Activated CD8-positive, alpha-beta memory T cell treated with anti-CD3 and anti-CD28 coated beads, Interleukin-2, amount 50 U/mL, for 24 hours (primary cell): ENCODE measurements at regions not wholly inside any gene's neighbourhood (a gene's known extent, or its start where the extent isn't known, plus 50 kb on each side); places are given as distances from the start of the nearest gene placed in this dataset.

Experiments
- DNase-seq: peaks from one replicate; pipeline ENCODE4 v3.0.0-alpha.2; 2020; ENCODE audit errors: extremely low read depth

DNA sequence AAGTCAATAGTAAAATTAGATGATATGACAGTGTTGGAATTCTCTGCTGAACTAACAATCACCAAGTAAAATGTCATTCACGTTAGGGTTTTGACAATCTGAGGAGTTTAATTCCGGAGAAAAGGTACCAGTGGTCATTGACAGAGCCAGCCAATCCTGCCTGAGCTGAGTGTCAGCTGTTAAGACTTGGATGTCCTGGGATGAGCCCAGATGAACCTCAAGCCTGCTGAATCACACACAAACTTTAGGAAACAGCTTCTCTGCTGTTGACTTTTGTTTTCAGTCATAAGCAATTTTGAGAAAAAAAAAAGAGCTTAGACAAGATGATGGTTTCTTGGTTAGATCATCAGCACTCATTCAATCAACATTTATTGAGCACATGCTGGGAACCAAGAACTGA lies 600.0 kb upstream of the SLC39A10 start:
- no peak for DNase-seq

DNA sequence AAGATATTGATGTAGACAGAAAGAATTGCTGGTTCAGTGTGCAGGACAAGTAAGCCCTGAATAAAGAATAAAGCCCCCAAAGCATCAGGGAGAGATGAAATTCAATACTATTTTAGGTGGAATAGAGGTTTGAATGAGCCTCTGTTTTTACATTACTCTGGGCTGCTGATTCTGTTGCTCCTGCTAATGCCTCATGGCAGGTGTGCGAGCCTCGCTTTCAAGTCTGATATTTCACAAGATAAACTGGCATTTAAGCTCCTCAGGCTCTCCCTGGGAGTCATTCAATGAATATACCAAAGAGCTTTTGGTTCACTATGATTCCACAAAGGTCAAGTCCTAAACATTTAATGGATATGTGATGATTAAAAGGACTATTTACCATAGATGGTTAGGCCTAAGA lies 601.0 kb upstream of the SLC39A10 start:
- no peak for DNase-seq

DNA sequence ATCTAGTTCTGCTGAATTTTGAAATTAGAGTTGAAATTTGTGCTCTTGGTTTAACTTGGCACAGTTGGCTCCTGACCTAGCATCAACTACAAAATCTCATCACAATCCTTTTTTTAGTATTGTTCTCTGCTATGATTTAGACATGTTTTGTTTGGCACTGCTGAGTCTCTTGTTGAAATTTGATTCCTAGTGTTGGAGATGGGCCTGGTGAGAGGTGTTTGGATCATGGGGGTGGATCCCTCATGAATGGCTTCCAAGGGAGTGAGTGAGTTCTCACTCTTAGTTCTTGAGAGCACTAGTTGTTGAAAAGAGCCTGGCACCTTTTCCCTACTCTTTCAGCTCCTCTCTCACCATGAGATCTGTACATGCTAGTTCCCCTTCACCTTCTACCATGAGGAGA lies 605.6 kb upstream of the SLC39A10 start:
- no peak for DNase-seq

DNA sequence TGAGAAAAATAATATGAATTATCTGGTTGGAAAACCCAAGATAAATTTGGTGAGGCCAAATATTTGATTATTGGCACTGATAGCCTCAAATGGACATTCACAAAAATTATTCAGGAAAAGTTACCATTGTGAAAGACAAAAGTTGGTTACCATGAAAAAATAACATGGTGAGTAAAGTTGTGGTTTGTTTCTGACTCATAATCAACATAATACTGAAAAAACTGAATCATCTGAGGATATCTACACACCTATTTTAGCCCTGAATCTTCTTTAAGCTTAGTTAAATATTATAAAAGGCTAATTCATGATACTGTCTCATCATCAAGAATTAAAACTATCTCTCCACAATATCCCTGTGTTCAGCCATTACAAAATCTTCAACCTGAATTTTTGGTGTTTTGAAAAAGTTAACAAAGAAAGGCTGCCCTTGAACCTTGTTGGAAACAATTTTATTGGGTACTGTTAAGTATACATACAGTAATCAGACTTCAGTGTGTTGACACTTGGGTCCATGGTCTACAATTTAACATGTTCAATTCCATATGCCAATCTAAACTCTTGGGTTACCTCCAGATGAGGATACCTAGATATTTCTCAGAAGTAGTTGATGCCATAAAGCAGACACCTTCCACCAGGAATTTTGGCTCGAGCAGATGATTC lies 607.5 kb upstream of the SLC39A10 start:
- no peak for DNase-seq

DNA sequence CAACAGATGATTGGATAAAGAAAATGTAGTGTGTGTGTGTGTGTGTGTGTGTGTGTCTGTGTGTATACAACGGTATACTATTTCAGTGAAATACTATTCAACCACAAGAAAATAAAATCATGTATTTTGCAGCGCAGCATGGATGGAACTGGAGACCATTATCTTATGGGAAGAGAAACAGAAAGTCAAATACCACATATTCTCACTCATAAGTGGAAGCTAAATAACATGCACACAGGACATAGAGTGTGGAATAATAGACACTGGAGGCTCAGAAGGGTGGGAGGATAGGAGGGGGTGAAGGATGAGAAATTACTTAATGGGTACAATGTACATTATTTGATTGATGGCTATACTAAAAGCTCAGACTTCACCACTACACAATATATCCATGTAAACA lies 609.1 kb upstream of the SLC39A10 start:
- DNase-seq = no peak

DNA sequence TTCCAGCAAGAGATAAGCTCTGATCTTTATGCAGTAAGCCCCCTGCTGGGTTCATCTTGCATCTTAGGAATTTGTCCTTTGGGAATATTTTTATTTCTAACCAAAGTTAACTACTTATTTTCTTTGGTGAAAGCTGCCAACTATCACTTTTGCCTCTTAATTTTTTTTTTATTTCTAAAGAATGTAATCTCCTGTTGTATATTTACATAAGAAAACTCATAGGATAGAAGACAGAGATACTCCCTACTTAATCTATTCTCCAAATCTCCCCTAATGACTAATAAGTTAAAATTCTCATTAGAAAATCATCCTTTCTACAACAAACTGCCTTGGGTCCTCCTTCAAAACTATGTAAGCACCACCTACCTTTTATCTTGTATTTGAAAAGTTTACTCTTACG lies 612.2 kb upstream of the SLC39A10 start:
- DNase-seq = no peak

DNA sequence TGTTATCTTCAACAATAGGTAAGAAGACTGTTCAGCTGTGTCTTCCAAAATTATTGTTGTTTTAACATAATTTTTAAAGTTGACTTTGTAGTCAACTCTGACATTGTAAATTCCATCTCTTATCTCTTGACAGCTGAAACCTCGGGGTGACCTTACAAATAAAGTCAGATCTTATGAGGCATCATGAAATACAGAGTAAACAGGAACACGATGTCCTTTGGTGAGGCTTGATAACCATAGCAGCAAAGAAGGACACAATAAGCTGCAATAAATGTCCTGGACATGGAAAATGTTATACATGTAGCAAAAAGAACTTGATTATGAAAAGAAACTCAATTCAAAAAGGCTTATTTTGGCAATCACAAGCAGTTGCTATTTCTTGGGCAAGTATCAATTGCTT lies 618.9 kb upstream of the SLC39A10 start:
- DNase-seq = no peak

DNA sequence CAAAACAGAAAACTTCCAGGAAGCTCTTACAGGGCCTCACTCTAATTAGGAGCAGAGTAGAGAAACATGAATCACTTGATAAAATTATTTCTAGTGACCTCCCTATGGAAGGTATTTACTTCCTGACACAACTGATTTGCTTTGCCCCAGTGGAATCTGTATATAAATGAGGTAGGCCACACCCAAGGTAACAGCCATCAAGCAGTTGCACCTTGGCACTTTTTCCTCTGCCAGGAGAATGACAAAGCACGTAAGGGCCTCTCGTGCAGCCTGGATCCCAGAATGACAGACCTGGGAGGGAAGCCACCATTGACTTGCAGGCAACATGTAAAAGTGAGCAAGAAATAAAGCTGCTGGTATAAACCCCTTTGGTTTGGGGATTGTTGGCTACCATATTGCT lies 620.0 kb upstream of the SLC39A10 start:
- no peak for DNase-seq

DNA sequence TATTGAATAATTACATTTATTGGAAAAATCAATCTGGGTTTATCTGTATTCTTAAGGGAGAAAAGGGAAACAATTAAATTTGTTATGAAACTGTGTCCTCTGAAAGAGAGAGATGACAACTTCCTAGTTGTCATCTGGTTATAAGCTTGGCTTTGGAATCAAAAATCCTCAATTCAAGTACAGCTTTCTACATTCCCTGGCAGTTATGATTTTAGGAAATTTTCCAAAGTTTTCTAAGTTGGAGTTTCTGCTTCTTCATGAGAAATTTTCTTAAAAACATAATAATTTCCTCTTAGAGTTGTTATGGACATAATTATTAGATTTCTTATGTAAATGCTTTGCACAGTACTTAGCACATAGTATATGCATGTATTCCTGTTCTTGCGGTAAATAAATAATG lies 625.6 kb upstream of the SLC39A10 start:
- DNase-seq = no peak

DNA sequence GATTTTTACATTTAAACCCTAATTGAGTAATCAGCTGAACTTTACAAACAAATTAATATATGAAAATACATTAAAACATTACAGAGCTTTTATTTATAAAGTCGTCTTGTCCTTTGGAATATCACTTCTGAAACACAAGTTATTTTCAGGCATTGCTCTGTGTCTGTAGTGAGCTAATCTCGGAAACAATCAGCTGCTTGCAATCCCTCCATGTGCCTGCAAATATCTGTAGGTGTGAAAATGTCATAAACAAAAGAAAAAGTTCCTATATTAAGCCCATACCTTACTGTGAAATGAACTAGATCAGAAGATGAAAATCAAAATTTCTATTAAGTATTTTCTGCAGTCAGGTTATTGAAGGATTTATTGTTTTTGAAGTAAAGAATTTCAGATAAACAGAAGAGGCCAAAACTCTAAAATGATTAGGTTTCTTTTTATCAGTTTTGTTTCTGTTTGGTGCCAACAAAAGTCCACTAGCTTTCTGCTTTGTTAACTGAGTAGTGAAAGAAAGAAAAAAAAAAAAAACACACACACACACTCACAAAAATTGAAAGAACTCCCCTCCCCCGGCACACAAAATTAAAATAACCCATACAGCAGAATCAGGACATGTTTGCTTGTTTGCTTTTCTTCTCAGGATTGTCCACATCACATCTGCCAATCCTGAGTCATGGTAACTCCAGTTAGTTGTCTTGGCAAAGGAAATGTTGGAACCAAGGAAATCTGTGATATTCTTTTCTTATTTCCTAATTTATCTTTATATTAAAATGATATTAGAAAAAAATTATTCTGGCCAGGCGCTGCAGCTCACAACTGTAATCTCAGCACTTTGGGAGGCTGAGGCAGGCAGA lies 627.0 kb upstream of the SLC39A10 start:
- DNase-seq = no peak

DNA sequence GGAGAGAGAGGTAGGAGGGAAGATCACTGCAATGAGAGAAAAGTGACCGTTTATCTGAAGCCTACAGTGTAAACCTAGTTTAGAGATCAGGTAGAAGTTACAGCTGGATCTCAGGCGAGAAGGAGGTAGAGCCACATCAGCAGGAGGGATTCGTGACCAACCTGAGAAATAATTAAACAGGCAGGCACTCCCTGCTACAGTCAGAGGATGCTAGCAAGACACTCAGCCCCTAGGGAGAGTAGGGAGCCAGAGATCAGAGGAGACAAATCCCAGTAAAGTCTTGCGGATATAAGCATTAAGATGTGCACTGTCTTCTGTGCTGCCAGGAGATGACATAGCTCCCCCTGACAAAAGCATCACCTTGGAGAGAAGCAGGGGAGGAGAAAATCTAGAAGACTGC lies 629.1 kb upstream of the SLC39A10 start:
- no peak for DNase-seq

DNA sequence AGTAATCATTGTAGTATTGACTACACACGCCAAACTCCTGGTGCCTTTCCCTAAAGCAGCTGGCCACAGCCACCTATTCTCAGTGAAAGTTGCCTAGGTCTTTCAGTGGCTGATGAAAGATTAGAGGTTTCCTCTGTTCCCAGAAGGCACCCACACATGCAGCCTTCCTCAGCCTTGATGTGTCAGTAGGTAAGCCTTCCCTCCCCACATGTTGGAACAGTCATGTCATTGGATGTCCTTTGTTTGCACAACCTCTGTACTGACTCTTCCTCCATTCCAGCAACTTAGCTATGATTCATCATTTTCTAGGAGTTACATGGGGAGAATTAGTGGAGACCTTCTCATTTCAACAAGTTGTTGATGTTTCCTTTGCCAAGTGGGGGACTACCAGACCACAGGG lies 630.8 kb upstream of the SLC39A10 start:
- no peak for DNase-seq

DNA sequence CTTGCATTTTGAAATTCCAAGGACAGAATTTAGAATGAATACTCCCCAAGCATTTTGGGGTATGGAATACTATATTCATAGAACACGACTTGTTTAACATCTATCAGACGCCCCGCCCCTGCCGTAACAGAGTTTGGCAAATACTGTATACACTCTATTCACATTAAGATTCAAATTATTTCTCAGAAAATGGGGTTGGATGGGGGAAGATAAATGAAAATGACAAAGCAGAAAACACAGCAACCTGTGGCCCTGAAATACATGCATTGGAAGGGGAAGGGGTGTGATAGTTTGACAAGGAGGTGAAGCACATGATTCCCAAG lies 634.6 kb upstream of the SLC39A10 start:
- no peak for DNase-seq

DNA sequence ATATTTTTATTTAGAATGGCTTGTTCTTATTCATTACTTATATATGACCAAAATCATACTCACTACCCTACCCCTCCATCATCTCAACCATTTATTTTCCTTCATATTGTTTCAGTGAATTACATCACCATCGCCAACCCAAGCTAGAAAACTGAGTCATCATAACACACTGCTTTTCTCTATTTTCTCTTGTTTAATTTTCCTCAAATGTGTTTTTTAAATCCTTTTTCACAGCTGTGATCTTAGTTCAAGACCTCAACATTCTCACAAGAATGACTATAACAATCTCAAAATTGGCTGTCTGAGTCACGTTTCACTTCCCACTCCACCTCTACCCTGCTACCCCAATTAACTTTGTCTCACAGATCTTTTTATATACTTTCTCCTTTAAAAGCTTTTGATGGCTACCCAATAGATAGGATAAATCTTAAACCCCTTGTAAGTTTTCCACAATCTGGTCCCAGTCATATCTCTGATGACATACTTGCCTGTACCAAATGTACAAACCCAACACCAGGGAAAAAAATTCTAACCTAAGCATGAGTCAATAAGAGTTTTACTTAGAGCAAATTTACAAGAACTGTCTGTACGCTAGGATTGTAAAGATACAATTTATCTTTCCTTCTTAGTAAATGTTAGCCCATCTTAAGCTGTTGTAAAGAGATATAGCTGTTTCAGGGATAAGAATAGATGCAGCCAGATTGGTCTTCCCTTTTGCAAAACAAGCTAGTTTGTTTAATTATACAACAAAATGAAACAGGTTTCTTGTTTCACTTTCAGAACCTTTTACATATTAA lies 635.1 kb upstream of the SLC39A10 start:
- DNase-seq = no peak

DNA sequence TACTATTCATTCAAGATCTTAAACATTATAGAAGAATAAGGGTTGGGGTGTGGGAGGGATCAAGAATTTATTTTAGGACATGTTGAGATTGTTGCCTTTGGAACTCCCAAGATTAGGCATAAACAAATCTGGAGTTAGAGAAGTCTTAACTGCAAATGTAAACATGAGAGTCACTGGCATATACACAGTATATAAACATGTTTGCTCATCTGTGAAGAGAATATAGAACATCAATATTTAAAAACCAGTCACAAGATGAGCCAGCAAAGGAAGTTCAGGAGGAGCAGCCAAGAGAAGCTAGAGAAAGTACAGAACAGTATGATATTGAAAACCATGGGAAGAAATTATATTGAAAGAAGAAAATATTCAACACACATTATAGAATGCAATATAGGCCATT lies 638.6 kb upstream of the SLC39A10 start:
- no peak for DNase-seq

DNA sequence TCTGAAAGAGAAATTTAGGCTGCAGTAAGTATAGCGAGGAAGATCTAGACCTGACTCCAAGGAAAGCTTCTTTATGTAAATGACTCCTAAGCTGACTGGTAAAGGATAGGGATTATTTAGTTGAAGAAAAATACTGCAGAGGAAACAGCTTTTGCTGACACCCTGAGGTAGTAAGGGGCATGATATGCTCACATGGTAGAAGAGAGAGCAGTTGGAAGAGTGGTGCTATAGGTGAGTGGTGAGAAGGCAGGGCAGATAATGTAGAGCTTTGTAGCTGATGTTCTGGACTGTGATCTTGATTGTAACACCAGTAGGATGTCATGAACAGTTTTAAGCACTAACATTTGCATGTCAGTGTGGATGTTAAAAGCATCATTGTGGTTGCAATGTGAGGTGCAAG lies 639.1 kb upstream of the SLC39A10 start:
- DNase-seq = no peak

DNA sequence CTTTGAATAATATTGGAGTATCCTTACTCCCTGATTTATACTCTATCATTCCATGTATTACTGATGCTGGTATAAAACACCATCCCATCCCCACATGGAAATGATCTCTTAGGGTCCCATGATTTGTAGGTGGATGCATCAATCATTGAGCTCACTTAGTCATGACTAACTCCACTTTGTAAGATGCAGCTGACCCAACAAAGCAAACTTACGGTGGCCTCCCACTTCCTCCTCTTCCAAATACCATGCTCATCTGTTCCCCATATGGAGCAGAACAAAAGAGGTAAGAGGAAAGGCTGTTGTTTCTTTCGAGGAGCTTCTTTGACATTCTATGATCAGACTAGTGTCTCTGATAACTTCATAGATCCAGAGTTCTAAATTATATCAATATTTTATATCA lies 640.2 kb upstream of the SLC39A10 start:
- DNase-seq = no peak

DNA sequence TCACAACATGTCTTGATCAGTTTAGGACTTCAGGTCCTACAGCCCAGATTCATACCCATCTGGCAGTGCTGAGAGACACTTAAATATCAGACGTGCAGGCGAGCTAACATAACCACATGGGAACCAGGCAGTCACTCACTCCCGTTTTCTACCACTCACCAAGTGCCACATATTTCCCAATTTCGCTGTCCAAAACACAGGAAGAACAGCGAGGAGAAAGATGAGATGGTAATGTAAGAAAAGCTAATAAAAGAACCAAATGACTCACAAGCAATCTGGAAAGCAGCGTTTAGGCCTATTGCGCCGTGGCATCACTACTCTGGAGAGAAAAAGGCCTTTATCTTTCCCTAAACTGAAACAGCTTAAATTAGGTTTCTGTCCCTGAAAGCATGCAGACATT lies 647.8 kb upstream of the SLC39A10 start:
- no peak for DNase-seq

DNA sequence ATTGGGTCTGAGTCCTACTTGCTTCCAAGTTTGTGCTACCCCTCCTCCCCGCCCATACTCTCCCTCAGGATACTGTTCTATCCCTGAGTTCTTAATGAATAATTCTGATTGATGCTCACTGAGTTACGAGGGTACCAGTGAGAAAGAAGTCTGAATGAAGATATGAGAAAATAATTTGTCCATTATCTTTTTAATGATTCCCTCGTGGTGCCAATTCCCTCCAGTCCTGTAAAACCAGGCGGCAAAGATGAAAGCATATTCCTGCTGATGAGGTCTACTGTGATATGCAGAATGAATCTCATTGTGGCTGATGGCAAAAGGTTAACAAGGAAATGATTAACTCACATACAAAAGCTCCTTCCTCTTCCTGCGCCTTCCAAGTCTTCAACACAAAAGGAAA lies 650.2 kb upstream of the SLC39A10 start:
- DNase-seq = no peak

DNA sequence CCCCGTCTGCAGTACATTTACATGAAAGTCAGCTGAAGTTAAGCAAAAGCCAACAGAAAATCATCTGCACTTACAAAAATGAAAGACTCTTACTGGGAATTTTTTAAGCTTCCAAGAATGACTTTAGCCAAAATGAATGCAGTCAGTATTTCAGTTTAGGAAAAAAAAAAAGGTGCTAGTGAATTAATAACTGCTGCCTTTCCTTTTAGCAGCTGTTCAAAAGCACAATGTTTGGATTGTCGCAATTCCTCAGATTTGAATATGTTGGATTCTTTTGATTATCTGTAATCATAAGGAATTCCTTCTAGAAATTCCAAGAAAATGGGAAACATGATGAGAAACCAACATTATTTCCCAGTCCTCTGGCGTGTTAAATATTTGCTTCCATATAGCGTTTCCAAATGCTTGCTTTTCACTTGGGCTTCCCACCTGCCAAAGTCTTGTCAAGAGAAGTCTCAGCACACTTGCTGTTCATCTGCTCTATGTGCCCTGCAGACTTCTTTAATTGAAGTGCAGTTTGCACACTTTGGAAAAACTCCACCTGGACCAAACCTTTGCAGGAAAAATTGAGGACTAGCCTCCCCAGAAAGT lies 653.0 kb upstream of the SLC39A10 start:
- no peak for DNase-seq

DNA sequence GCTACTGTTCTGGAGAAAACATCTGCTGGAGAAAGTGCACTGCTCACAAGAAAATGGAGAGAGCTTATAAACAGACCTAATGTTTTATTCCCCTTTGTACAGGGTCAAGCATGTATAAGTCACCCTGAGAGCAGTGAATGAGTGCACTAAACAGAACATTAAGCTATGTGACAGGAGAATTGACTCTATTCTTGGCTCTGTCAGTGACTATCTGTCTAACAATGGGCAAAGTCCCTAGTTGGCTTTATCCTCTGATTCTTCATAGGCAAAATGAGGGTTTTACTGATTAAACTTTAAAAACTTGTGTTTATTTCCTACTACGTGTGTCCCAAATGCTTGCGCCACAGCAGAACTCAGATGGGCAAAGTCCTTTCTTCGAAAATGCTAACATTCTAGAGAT lies 655.1 kb upstream of the SLC39A10 start:
- no peak for DNase-seq

DNA sequence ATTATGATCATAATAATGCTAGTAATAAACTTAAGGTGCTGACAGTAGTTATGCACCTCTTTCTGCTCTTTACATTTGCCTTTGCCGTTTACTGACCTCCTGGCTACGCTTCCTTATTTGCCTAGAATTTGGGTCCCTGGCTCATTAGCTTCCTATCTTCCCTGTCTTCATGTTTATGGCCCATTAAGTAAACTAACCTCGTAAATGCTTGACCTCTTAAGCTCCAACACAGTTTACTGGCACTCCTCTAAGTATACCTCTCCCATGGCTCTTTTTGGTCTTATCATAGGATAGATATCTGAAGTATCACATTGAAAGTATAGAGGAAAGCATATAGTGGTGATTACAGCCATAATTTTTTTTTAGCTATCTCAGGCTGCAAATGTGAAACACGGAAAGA lies 657.3 kb upstream of the SLC39A10 start:
- DNase-seq = no peak

DNA sequence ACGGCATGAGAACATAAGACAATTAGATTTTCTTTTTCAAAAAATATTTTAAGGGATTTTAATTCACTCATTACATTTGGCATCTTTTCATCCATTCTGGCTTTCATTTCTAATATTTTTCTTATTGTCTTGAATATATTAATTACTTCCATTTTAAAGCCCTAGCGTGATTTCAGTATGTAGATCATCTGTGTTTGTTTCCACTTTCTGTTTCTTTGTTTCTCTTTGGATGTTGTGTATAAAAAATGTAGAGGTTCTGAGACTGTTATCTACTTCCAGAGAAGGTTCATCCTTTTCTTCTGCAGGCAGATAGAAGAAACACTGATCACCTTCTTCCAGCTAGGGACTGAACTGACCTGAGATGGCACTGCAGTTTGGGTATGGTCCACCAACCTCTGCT lies 664.4 kb upstream of the SLC39A10 start:
- no peak for DNase-seq
